ENCODE measurements at regions not wholly inside any gene's neighbourhood (a gene's known extent, or its start where the extent isn't known, plus 50 kb on each side); places are given as distances from the start of the nearest gene placed in this dataset.

DNA sequence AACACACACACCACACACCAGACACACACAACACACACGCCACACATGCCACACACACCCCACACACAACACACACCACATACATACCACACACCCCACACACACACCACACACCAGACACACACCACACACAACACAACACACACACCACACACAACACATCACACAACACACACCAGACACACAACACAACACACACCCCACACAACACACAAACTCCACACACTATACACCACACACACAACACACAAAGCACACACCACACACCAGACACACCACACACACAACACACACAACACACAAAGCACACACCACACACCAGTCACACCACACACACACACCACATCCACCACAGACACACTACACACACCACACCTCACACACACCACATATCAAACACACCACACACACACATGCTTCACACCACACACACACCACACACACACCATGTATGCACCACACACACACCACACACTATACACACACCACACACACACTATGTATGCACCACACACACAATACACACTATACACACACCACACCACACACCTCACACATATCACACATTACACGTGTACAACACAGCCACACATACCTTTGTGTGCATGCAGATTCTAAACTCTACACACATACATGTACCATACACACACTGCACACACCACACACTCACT lies 72.2 kb downstream of the TMEM18 start:
- H3K36me3 ChIP-seq = no peaks in the 10 kb centered on the region
- H3K27me3 ChIP-seq = no peaks in the 10 kb centered on the region
- no peak overlapping the region for H3K4me3 ChIP-seq
- H3K27ac ChIP-seq = no peak overlapping the region
- ATAC-seq (ENCODE audit: low FRiP score in 2 of 2) = no peak
- H3K4me1 ChIP-seq = no peaks in the 10 kb centered on the region
- no peak for TF ChIP-seq POLR2AphosphoS5 (IDR thresholded peaks at IDR 0.05)
- no peak for TF ChIP-seq EP300 (IDR thresholded peaks at IDR 0.05)
- TF ChIP-seq, protein P1, sequence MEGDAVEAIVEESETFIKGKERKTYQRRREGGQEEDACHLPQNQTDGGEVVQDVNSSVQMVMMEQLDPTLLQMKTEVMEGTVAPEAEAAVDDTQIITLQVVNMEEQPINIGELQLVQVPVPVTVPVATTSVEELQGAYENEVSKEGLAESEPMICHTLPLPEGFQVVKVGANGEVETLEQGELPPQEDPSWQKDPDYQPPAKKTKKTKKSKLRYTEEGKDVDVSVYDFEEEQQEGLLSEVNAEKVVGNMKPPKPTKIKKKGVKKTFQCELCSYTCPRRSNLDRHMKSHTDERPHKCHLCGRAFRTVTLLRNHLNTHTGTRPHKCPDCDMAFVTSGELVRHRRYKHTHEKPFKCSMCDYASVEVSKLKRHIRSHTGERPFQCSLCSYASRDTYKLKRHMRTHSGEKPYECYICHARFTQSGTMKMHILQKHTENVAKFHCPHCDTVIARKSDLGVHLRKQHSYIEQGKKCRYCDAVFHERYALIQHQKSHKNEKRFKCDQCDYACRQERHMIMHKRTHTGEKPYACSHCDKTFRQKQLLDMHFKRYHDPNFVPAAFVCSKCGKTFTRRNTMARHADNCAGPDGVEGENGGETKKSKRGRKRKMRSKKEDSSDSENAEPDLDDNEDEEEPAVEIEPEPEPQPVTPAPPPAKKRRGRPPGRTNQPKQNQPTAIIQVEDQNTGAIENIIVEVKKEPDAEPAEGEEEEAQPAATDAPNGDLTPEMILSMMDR (IDR thresholded peaks at IDR 0.05) = no peak
- TF ChIP-seq POLR2A (IDR thresholded peaks at IDR 0.05) = no peak
- WGBS, 2 donors = 95% methylated on average over 1 to 2 of the region's 2 CpGs
- no peaks in the 10 kb centered on the region for H3K9me3 ChIP-seq
- peak in 1 of 2 donors; percentile 3 for DNase-seq

DNA sequence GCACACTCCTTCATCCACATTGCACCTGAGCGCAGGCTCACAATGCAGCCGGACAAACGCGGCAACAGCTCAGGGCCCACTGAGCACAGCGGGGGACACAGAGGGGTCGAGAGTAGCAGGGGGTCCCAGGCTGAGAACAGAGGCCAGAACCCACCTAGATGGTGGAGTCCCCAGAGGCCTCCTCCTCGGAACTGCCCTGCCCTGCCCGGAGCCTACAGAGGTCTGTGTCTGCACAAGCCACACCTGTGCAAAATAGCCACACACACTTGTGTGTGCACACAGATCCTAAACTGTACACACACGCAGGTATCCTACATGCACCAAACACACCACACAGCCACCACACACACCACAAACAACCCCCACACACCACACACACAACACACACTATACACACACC lies 72.8 kb downstream of the TMEM18 start:
- WGBS, 2 donors = 85 to 91% methylated on average over 9 of the region's 9 CpGs
- TF ChIP-seq POLR2A (IDR thresholded peaks at IDR 0.05) (no peak), EP300 (IDR thresholded peaks at IDR 0.05) (no peak), POLR2AphosphoS5 (IDR thresholded peaks at IDR 0.05) (no peak)
- TF ChIP-seq, protein P1 (IDR thresholded peaks at IDR 0.05) = no peak

DNA sequence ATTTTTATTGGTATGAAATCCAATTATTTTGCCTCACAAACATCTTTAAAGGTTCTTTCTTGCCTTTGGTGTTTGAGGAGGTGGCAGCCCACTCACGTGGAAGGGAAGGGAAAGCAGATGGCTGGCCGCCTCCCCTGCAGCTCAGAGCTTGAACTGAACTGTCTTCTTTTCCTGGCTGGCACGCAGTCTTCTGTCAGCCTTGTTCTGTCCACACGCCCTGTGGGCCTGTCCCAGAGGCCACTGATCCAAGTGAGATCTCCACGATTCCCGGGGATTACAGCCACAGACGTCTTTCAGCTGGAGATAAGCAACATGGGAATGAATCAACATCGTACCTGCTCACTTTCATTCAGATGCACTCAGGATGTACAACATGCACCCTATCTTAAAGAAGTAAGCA lies 73.3 kb downstream of the TMEM18 start:
- no peaks in the 10 kb centered on the region for H3K4me1 ChIP-seq
- H3K27me3 ChIP-seq = no peaks in the 10 kb centered on the region
- DNase-seq = peak in 1 of 2 donors; percentile 6
- ATAC-seq (ENCODE audit: low FRiP score in 2 of 2) = no peak
- no peaks in the 10 kb centered on the region for H3K36me3 ChIP-seq
- no peak overlapping the region for H3K27ac ChIP-seq
- TF ChIP-seq EP300 (IDR thresholded peaks at IDR 0.05) = no peak
- TF ChIP-seq, protein P1 (IDR thresholded peaks at IDR 0.05) = no peak
- TF ChIP-seq POLR2A (IDR thresholded peaks at IDR 0.05) = no peak
- no peak for TF ChIP-seq POLR2AphosphoS5 (IDR thresholded peaks at IDR 0.05)
- no peak overlapping the region for H3K4me3 ChIP-seq
- WGBS, 2 donors = 69 to 71% methylated on average over 8 of the region's 8 CpGs
- H3K9me3 ChIP-seq = no peaks in the 10 kb centered on the region

More for the DNA sequence above, 72.8 kb downstream of the TMEM18 start:
- Histone ChIP-seq H3K4me1 (no peaks in the 10 kb centered on the region), H3K9me3 (no peaks in the 10 kb centered on the region), H3K4me3 (no peak overlapping the region), H3K27ac (no peak overlapping the region), H3K36me3 (no peaks in the 10 kb centered on the region), H3K27me3 (no peaks in the 10 kb centered on the region)
- no peak for ATAC-seq (ENCODE audit: low FRiP score in 2 of 2)
- no peak for DNase-seq

DNA sequence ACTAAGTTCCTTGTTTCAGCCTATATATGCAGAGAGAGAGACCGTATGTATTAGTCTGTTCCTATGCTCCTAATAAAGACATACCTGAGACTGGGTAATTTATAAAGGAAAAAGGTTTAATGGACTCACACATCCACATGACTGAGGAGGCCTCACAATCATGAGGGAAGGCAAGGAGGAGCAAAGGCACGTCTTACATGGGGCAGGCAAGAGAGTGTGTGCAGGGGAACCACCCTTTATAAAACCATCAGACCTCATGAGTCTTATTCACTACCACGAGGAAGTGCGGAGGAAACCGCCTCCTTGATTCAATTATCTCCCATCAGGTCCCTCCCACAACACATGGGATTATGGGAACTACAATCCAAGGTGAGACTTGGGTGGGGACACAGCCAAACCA lies 73.8 kb downstream of the TMEM18 start:
- Histone ChIP-seq H3K36me3 (no peaks in the 10 kb centered on the region), H3K27ac (no peak overlapping the region), H3K4me3 (no peak overlapping the region), H3K4me1 (no peaks in the 10 kb centered on the region), H3K9me3 (no peaks in the 10 kb centered on the region), H3K27me3 (no peaks in the 10 kb centered on the region)
- TF ChIP-seq EP300 (IDR thresholded peaks at IDR 0.05) (no peak), POLR2AphosphoS5 (IDR thresholded peaks at IDR 0.05) (no peak), POLR2A (IDR thresholded peaks at IDR 0.05) (no peak)
- TF ChIP-seq, protein P1 (IDR thresholded peaks at IDR 0.05) = no peak
- ATAC-seq (ENCODE audit: low FRiP score in 2 of 2) (no peak), DNase-seq (peak in 1 of 2 donors; percentile 9)
- WGBS, 2 donors = 73 to 74% methylated on average over 5 of the region's 5 CpGs

All from upper lobe of left lung (tissue), 6 donors.